ENCODE measurements at regions not wholly inside any gene's neighbourhood (a gene's known extent, or its start where the extent isn't known, plus 50 kb on each side); places are given as distances from the start of the nearest gene placed in this dataset.

- TF ChIP-seq, protein P1, sequence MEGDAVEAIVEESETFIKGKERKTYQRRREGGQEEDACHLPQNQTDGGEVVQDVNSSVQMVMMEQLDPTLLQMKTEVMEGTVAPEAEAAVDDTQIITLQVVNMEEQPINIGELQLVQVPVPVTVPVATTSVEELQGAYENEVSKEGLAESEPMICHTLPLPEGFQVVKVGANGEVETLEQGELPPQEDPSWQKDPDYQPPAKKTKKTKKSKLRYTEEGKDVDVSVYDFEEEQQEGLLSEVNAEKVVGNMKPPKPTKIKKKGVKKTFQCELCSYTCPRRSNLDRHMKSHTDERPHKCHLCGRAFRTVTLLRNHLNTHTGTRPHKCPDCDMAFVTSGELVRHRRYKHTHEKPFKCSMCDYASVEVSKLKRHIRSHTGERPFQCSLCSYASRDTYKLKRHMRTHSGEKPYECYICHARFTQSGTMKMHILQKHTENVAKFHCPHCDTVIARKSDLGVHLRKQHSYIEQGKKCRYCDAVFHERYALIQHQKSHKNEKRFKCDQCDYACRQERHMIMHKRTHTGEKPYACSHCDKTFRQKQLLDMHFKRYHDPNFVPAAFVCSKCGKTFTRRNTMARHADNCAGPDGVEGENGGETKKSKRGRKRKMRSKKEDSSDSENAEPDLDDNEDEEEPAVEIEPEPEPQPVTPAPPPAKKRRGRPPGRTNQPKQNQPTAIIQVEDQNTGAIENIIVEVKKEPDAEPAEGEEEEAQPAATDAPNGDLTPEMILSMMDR (IDR thresholded peaks at IDR 0.05; ENCODE audit: low read depth, low read length, missing control alignments): no peak
- DNase-seq (ENCODE audit: low read depth): no peak
- no peak overlapping the region for H3K4me3 ChIP-seq (ENCODE audit: low read depth, low read length)
Measured at GRCh38 chr10:4102802-4103344, 317.9 kb upstream of the KLF6 start.

GRCh38 chr10:4101918-4102654 lies 317.1 kb upstream of the KLF6 start:
- TF ChIP-seq, protein P1 (IDR thresholded peaks at IDR 0.05; ENCODE audit: low read depth, low read length, missing control alignments): no peak
- DNase-seq (ENCODE audit: low read depth): no peak
- no peak overlapping the region for H3K4me3 ChIP-seq (ENCODE audit: low read depth, low read length)

DNA sequence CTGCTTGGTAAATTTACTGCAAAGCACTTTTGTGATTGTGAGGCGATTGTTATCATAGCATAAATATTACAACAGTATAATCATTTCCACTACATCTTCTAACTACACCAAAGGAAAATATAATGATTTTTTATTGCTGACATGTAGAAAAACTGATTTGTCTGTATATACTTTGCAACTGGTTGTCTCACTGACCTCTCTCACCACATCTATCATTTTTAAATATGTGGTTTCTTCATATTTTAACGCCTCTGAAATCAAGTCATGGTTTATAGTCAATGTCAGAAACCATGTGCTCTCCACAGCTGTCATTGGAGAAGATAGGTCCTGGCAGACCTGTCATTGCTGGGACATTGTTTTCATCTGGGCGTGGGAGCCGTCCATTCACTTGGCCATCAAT lies 315.4 kb upstream of the KLF6 start:
- H3K4me3 ChIP-seq (ENCODE audit: low read depth, low read length): no peak overlapping the region
- TF ChIP-seq, protein P1 (IDR thresholded peaks at IDR 0.05; ENCODE audit: low read depth, low read length, missing control alignments): no peak
- no peak for DNase-seq (ENCODE audit: low read depth)

- DNase-seq (ENCODE audit: low read depth): no peak
- no peak overlapping the region for H3K4me3 ChIP-seq (ENCODE audit: low read depth, low read length)
- TF ChIP-seq, protein P1 (IDR thresholded peaks at IDR 0.05; ENCODE audit: low read depth, low read length, missing control alignments): no peak
Measured at GRCh38 chr10:4099202-4099601, 314.2 kb upstream of the KLF6 start.

GRCh38 chr10:4095166-4095917 lies 310.3 kb upstream of the KLF6 start:
- no peak overlapping the region for H3K4me3 ChIP-seq (ENCODE audit: low read depth, low read length)
- DNase-seq (ENCODE audit: low read depth): no peak

DNA sequence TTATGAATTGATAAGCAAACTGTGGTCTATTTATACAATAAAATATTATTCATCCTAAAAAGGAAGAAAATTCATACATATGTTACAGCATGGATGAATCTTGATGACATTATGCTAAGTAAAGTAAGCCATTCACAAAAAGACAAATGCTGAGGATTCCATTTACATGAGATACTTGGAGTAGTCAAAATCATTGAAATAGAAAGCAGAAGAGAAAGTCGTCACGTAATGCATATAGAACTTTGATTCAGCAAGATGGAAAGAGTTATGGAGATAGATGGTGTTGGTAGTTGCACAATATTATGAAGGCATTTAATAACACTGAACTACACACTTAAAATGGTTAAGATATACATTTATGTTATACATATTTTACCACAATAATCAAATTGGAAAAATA lies 309.7 kb upstream of the KLF6 start:
- TF ChIP-seq, protein P1 (IDR thresholded peaks at IDR 0.05; ENCODE audit: low read depth, low read length, missing control alignments): no peak
- no peak overlapping the region for H3K4me3 ChIP-seq (ENCODE audit: low read depth, low read length)
- no peak for DNase-seq (ENCODE audit: low read depth)

More at GRCh38 chr10:4095166-4095917, 310.3 kb upstream of the KLF6 start:
- TF ChIP-seq, protein P1 (IDR thresholded peaks at IDR 0.05; ENCODE audit: low read depth, low read length, missing control alignments): no peak

All from GM12864 (cell line).